Skeletal muscle cell (primary cell): ENCODE measurements at regions not wholly inside any gene's neighbourhood (a gene's known extent, or its start where the extent isn't known, plus 50 kb on each side); places are given as distances from the start of the nearest gene placed in this dataset.
"Not testable (repeated sequence)": the region's sequence is repeated elsewhere in the genome, so short reads cannot be mapped to it uniquely, and the experiment has no call there.

Experiments
- DNase-seq: peaks from one replicate; pipeline ENCODE4 v3.0.0-alpha.2; 2010; ENCODE audit warnings: low read depth
- H3K4me3 ChIP-seq: 2 replicates; pipeline ENCODE4 v1.5.1; 2011; ENCODE audit warnings: low read depth, mild to moderate bottlenecking, control low read depth, low read length, moderate library complexity

- H3K4me3 ChIP-seq: no peak overlapping the region
- no peak for DNase-seq
Observed at GRCh38 chr2:183829931-183830330, 705.7 kb downstream of the NUP35 start.

GRCh38 chr2:183837157-183837556 lies 712.9 kb downstream of the NUP35 start:
- no peak overlapping the region for H3K4me3 ChIP-seq
- no peak for DNase-seq

- H3K4me3 ChIP-seq: no peak overlapping the region
- no peak for DNase-seq
Observed at GRCh38 chr2:183838295-183838694, 714.1 kb downstream of the NUP35 start.

GRCh38 chr2:183840061-183840584 lies 715.9 kb downstream of the NUP35 start:
- no peak for DNase-seq
- no peak overlapping the region for H3K4me3 ChIP-seq

- DNase-seq, H3K4me3 ChIP-seq: not testable (repeated sequence)
Observed at GRCh38 chr2:183849826-183850225, 725.6 kb downstream of the NUP35 start.

GRCh38 chr2:183859129-183859528 lies 734.9 kb downstream of the NUP35 start:
- H3K4me3 ChIP-seq: no peak overlapping the region
- no peak for DNase-seq

- DNase-seq: no peak
- no peak overlapping the region for H3K4me3 ChIP-seq
Observed at GRCh38 chr2:183866666-183867065, 731.7 kb upstream of the ZNF804A start.

GRCh38 chr2:183867206-183867605 lies 731.1 kb upstream of the ZNF804A start:
- DNase-seq: no peak
- H3K4me3 ChIP-seq: no peak overlapping the region

GRCh38 chr2:183868153-183868552 lies 730.2 kb upstream of the ZNF804A start:
- no peak overlapping the region for H3K4me3 ChIP-seq
- peak; percentile 7 for DNase-seq

GRCh38 chr2:183868707-183869106 lies 729.6 kb upstream of the ZNF804A start:
- DNase-seq: peak; percentile 26
- no peak overlapping the region for H3K4me3 ChIP-seq

- DNase-seq: no peak
- no peak overlapping the region for H3K4me3 ChIP-seq
Observed at GRCh38 chr2:183872131-183872530, 726.2 kb upstream of the ZNF804A start.

- DNase-seq: no peak
- H3K4me3 ChIP-seq: no peak overlapping the region
Observed at GRCh38 chr2:183881978-183882377, 716.4 kb upstream of the ZNF804A start.

GRCh38 chr2:183892315-183892941 lies 705.9 kb upstream of the ZNF804A start:
- no peak overlapping the region for H3K4me3 ChIP-seq
- no peak for DNase-seq

GRCh38 chr2:183898641-183899040 lies 699.7 kb upstream of the ZNF804A start:
- DNase-seq: no peak

GRCh38 chr2:183901931-183902330 lies 696.4 kb upstream of the ZNF804A start:
- DNase-seq: no peak
- H3K4me3 ChIP-seq: no peak overlapping the region

More at GRCh38 chr2:183898641-183899040, 699.7 kb upstream of the ZNF804A start:
- no peak overlapping the region for H3K4me3 ChIP-seq

GRCh38 chr2:183903026-183903425 lies 695.3 kb upstream of the ZNF804A start:
- DNase-seq: peak; percentile 9
- H3K4me3 ChIP-seq: no peak overlapping the region

- not testable (repeated sequence) for DNase-seq, H3K4me3 ChIP-seq
Observed at GRCh38 chr2:183916041-183916440, 682.3 kb upstream of the ZNF804A start.

GRCh38 chr2:183919167-183919566 lies 679.2 kb upstream of the ZNF804A start:
- H3K4me3 ChIP-seq: no peak overlapping the region
- DNase-seq: no peak

- DNase-seq: no peak
Observed at GRCh38 chr2:183919926-183920325, 678.4 kb upstream of the ZNF804A start.

GRCh38 chr2:183925281-183925680 lies 673.0 kb upstream of the ZNF804A start:
- DNase-seq: no peak
- no peak overlapping the region for H3K4me3 ChIP-seq

More at GRCh38 chr2:183919926-183920325, 678.4 kb upstream of the ZNF804A start:
- no peak overlapping the region for H3K4me3 ChIP-seq

GRCh38 chr2:183926433-183926832 lies 671.9 kb upstream of the ZNF804A start:
- DNase-seq: no peak
- H3K4me3 ChIP-seq: no peak overlapping the region
